ENCODE measurements at regions not wholly inside any gene's neighbourhood (a gene's known extent, or its start where the extent isn't known, plus 50 kb on each side); places are given as distances from the start of the nearest gene placed in this dataset.

DNA sequence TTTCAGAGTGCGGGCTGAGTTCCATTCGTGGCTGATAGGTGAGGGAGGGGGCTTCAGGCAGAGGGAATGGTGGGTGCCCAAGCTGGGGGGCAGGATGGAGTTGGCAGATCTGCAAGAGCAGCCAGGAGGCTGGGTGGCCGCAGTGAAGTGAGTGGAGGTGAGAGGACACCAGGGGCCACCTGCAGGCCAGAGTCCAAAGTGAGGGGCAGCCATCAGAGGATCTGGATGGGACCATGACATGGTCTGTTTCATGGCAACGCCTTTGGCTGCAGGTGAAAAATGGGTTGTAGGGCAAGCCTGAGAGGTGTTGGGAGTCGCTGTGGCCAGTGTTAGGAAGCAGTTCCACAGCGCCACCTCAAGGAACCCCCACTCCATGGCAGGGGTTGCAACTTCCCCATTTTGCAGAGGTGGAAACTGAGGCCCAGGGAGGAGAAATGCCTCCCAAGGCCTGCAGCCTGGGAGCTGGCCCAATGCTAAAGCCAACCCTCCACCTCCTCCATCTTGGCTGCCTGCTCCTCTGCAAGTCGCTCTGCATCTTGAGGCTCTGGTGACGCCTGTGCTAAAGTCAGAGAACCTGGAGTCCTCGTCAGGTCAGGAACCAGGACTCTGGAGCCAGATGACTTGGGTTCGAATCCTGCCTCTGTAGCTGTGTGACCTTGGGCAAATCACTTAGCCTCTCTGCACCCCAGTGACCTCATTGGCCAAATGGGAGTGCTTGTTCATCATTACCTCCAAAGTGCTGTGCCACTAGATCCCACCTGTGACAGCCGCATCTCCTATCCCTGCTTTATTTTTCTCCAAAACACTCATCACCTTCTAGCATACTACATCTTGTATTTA is 153.8 kb downstream of the CEBPB start:
- H3K27ac ChIP-seq: no peak overlapping the region
- H3K4me3 ChIP-seq: no peak overlapping the region
- intact Hi-C loops (cut with DNase I): loop anchor here (5.0 kb wide), 2 partner anchors 362 to 1552 kb away; partner anchors contain the start of gene SNAI1

DNA sequence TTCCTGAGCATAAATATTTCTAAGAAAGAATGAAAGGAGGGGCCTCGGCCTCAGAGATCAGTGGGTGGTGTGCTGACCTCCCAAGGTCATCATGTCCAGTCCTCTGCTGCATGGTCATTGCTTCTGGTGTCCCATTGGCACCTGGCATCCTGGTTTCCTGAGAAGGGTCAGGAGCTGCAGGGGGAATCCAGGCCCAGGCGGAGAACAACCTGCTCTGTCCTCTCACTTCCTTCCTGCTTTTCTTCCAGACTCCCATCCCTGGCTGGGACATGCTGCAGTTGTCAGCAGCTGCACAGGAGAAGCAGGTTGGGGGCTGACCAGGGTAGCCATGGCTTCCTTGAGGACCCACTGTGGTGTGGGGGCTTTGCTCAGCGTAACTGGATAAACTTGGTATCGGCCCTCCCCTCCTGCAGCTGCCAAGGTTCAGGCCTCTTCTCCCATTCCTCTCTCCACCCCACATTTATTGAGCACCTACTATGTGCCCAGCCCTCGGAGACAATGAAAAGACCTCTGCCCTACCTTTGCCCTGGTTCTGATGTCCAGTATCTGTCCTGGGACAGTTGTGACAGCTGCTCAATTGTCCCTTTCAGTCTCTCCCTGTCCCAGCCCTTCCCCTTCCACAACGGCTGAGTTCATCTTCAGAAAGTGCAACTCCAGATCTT is 155.2 kb downstream of the CEBPB start:
- no peak for DNase-seq (ENCODE audit: extremely low spot score in 2 of 2)
- TF ChIP-seq POLR2AphosphoS5 (IDR thresholded peaks at IDR 0.05; ENCODE audit: insufficient read depth in 1 of 2, low read depth in 1 of 2) (no peak), POLR2A (IDR thresholded peaks at IDR 0.05) (no peak)
- TF ChIP-seq, protein P1, sequence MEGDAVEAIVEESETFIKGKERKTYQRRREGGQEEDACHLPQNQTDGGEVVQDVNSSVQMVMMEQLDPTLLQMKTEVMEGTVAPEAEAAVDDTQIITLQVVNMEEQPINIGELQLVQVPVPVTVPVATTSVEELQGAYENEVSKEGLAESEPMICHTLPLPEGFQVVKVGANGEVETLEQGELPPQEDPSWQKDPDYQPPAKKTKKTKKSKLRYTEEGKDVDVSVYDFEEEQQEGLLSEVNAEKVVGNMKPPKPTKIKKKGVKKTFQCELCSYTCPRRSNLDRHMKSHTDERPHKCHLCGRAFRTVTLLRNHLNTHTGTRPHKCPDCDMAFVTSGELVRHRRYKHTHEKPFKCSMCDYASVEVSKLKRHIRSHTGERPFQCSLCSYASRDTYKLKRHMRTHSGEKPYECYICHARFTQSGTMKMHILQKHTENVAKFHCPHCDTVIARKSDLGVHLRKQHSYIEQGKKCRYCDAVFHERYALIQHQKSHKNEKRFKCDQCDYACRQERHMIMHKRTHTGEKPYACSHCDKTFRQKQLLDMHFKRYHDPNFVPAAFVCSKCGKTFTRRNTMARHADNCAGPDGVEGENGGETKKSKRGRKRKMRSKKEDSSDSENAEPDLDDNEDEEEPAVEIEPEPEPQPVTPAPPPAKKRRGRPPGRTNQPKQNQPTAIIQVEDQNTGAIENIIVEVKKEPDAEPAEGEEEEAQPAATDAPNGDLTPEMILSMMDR (IDR thresholded peaks at IDR 0.05): no peak
- intact Hi-C loops (cut with DNase I): loop anchor here (5.0 kb wide), 2 partner anchors 364 to 1554 kb away; partner anchors contain the start of gene SNAI1
- Histone ChIP-seq H3K4me3 (no peak overlapping the region), H3K9me3 (no peaks in the 10 kb centered on the region), H3K27ac (peak overlapping the region; percentile 90), H3K36me3 (no peaks in the 10 kb centered on the region), H3K4me1 (peaks cover 37% of the 10 kb centered on the region), H3K27me3 (no peaks in the 10 kb centered on the region)

More for the DNA sequence above, 153.8 kb downstream of the CEBPB start:
- H3K9me3 ChIP-seq: no peaks in the 10 kb centered on the region
- H3K4me1 ChIP-seq: peaks cover 45% of the 10 kb centered on the region
- DNase-seq (ENCODE audit: extremely low spot score in 2 of 2): no peak
- no peak for TF ChIP-seq POLR2AphosphoS5 (IDR thresholded peaks at IDR 0.05; ENCODE audit: insufficient read depth in 1 of 2, low read depth in 1 of 2)
- no peak for TF ChIP-seq POLR2A (IDR thresholded peaks at IDR 0.05)
- TF ChIP-seq, protein P1 (IDR thresholded peaks at IDR 0.05): no peak
- H3K36me3 ChIP-seq: no peaks in the 10 kb centered on the region
- no peaks in the 10 kb centered on the region for H3K27me3 ChIP-seq

DNA sequence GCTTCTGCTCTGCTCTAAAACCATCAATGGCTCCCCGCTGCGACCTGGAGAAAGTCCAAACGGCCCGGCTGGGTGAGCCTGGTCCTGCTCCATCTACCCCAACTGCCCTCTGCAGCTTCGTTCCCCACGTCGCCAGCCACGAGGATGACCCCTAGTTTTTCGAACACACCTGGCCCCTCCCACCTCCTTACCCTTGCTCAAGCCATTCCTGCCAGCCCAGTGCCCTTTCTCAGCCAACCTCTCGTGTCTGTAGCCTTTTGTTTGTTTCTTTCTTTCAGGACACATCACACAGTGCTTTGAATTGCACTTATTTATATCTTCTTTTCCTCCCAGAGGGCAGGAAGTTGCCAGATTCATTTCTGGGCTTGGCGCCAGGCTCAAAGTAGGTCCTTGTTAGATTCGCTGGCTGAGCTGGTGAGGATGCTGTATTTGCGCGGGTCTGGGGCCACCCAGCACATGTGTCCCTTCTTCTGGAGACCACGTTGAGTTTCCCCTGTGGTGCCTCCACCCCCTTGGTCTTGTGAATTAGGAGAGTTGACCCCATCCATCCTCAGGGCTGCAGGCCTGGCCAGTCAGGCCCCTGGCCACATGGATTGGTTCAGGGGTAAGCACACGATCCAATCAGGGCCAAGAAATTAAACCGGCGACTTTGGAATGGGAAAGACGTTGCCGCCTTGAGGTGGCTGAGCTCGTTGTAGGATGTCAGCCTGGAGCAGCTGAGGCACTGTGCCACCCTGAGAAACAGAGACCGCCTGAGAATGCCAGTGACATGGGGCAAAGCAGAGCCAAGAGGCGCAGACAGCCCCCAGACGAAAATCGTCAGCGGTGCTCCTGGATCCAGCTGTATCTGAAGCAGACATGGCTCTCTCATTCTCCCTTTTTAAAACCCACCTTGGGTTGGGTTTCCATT is 156.0 kb downstream of the CEBPB start:
- no peaks in the 10 kb centered on the region for H3K36me3 ChIP-seq
- H3K27ac ChIP-seq: peak overlapping the region; percentile 90
- H3K4me1 ChIP-seq: peaks cover 37% of the 10 kb centered on the region
- H3K4me3 ChIP-seq: no peak overlapping the region
- no peaks in the 10 kb centered on the region for H3K27me3 ChIP-seq
- no peak for DNase-seq (ENCODE audit: extremely low spot score in 2 of 2)
- TF ChIP-seq, protein P1 (IDR thresholded peaks at IDR 0.05): no peak
- TF ChIP-seq POLR2A (IDR thresholded peaks at IDR 0.05): no peak
- TF ChIP-seq POLR2AphosphoS5 (IDR thresholded peaks at IDR 0.05; ENCODE audit: insufficient read depth in 1 of 2, low read depth in 1 of 2): peak; percentile 45 to 83
- intact Hi-C loops (cut with DNase I): loop anchor here (5.0 kb wide), 2 partner anchors 364 to 1554 kb away; partner anchors contain the start of gene SNAI1
- no peaks in the 10 kb centered on the region for H3K9me3 ChIP-seq

DNA sequence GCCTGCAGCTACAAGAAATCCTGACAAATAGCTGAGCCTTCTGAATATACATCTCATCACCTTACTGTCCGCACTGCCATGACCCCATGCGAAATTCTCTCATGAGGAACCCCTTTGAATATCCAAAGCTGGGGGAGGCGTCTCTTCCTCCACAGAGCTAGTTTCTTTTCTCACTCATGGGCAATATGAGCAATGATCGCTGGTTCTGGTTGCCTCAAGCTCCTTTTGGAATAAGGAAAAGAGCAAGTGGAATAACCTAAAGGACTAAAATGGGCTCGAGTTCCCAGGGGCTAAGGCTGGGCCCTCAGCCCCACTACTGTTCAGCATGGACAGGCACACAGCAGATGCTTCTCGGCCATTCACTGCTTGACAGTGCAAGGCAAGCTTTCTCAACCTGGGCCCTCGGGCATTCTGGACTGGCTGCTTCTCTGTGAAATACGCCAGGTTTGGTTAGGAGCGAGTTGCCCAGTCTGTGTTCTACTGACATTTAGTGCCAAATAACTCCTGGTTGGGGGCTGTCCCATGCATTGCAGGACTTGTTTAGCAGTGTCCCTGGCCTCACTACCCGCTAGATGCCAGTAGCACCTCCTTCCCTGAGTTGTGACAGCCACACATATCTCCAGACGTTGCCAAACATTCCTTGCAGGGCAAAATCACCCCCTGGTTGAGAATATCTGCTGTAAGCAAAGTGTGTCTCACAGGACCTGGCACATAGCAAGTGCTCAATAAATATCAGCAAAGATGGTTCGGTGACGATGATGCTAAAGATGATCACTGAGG is 156.8 kb downstream of the CEBPB start:
- Histone ChIP-seq H3K27me3 (no peaks in the 10 kb centered on the region), H3K4me1 (peaks cover 37% of the 10 kb centered on the region), H3K9me3 (no peaks in the 10 kb centered on the region), H3K36me3 (no peaks in the 10 kb centered on the region), H3K4me3 (no peak overlapping the region), H3K27ac (peak overlapping the region; percentile 90)
- no peak for TF ChIP-seq POLR2AphosphoS5 (IDR thresholded peaks at IDR 0.05; ENCODE audit: insufficient read depth in 1 of 2, low read depth in 1 of 2)
- no peak for TF ChIP-seq POLR2A (IDR thresholded peaks at IDR 0.05)
- TF ChIP-seq, protein P1 (IDR thresholded peaks at IDR 0.05): no peak
- no peak for DNase-seq (ENCODE audit: extremely low spot score in 2 of 2)
- intact Hi-C loops (cut with DNase I): loop anchor here (5.0 kb wide), 2 partner anchors 365 to 1555 kb away; partner anchors contain the start of gene SNAI1
